ENCODE measurements at regions not wholly inside any gene's neighbourhood (a gene's known extent, or its start where the extent isn't known, plus 50 kb on each side); places are given as distances from the start of the nearest gene placed in this dataset.

- no peaks in the 10 kb centered on the region for H3K9me2 ChIP-seq (replicated peaks; ENCODE audit: control insufficient read depth, low read length)
Measured at GRCh38 chr14:51410897-51411296, 170.8 kb downstream of the TMX1 start.

GRCh38 chr14:51419685-51420084, 179.6 kb downstream of the TMX1 start:
- Histone ChIP-seq H3K9me3 (ENCODE audit: control insufficient read depth, insufficient read depth, low read length) (peaks cover 21% of the 10 kb centered on the region), H3K79me2 (ENCODE audit: control insufficient read depth, low read length) (no peaks in the 10 kb centered on the region), H3K4me1 (ENCODE audit: control insufficient read depth, low read length) (peaks cover 34% of the 10 kb centered on the region), H3K36me3 (ENCODE audit: control insufficient read depth, low read length) (no peaks in the 10 kb centered on the region; the same call in 1 of the 2 replicates), H3K27ac (ENCODE audit: low read depth, low read length) (peak overlapping the region; percentile 4; the same call in 1 of the 2 replicates), H3K27me3 (ENCODE audit: control insufficient read depth, low read length) (no peaks in the 10 kb centered on the region), H4K20me1 (ENCODE audit: control insufficient read depth, insufficient read depth, low read depth, low read length) (no peaks in the 10 kb centered on the region), H3K4me3 (ENCODE audit: low read length) (peak overlapping the region; percentile 21), H3F3A (ENCODE audit: control insufficient read depth, insufficient read depth) (peaks cover 6% of the 10 kb centered on the region; the same call in 1 of the 2 replicates), H3K9me2 (replicated peaks; ENCODE audit: control insufficient read depth, low read length) (no peaks in the 10 kb centered on the region), H3K4me2 (ENCODE audit: low read length) (no peak overlapping the region)
- TF ChIP-seq CTCF (IDR thresholded peaks at IDR 0.05; ENCODE audit: low read depth, low read length, poor library complexity, severe bottlenecking) = no peak
- TF ChIP-seq EZH2phosphoT487 (IDR thresholded peaks at IDR 0.05; ENCODE audit: borderline replicate concordance, low read length) = no peak

More at GRCh38 chr14:51410897-51411296, 170.8 kb downstream of the TMX1 start:
- no peak overlapping the region for H3K27ac ChIP-seq (ENCODE audit: low read depth, low read length)
- no peaks in the 10 kb centered on the region for H3K36me3 ChIP-seq (ENCODE audit: control insufficient read depth, low read length)
- no peak for TF ChIP-seq EZH2phosphoT487 (IDR thresholded peaks at IDR 0.05; ENCODE audit: borderline replicate concordance, low read length)
- TF ChIP-seq CTCF (IDR thresholded peaks at IDR 0.05; ENCODE audit: low read depth, low read length, poor library complexity, severe bottlenecking) = no peak
- no peaks in the 10 kb centered on the region for H3K4me1 ChIP-seq (ENCODE audit: control insufficient read depth, low read length)
- no peak overlapping the region for H3K4me3 ChIP-seq (ENCODE audit: low read length)
- H4K20me1 ChIP-seq (ENCODE audit: control insufficient read depth, insufficient read depth, low read depth, low read length) = no peaks in the 10 kb centered on the region
- no peaks in the 10 kb centered on the region for H3K9me3 ChIP-seq (ENCODE audit: control insufficient read depth, insufficient read depth, low read length)
- H3K27me3 ChIP-seq (ENCODE audit: control insufficient read depth, low read length) = no peaks in the 10 kb centered on the region
- no peaks in the 10 kb centered on the region for H3K79me2 ChIP-seq (ENCODE audit: control insufficient read depth, low read length)
- no peak overlapping the region for H3K4me2 ChIP-seq (ENCODE audit: low read length)
- no peaks in the 10 kb centered on the region for H3F3A ChIP-seq (ENCODE audit: control insufficient read depth, insufficient read depth)

- H3K27ac ChIP-seq (ENCODE audit: low read depth, low read length) = no peak overlapping the region
- H3K9me3 ChIP-seq (ENCODE audit: control insufficient read depth, insufficient read depth, low read length) = peaks cover 21% of the 10 kb centered on the region
- H3K9me2 ChIP-seq (replicated peaks; ENCODE audit: control insufficient read depth, low read length) = no peaks in the 10 kb centered on the region
- peaks cover 6% of the 10 kb centered on the region; the same call in 1 of the 2 replicates for H3F3A ChIP-seq (ENCODE audit: control insufficient read depth, insufficient read depth)
- no peaks in the 10 kb centered on the region for H3K79me2 ChIP-seq (ENCODE audit: control insufficient read depth, low read length)
- no peak overlapping the region for H3K4me3 ChIP-seq (ENCODE audit: low read length)
- H3K4me1 ChIP-seq (ENCODE audit: control insufficient read depth, low read length) = peaks cover 34% of the 10 kb centered on the region
- no peaks in the 10 kb centered on the region for H4K20me1 ChIP-seq (ENCODE audit: control insufficient read depth, insufficient read depth, low read depth, low read length)
- no peak overlapping the region for H3K4me2 ChIP-seq (ENCODE audit: low read length)
- H3K36me3 ChIP-seq (ENCODE audit: control insufficient read depth, low read length) = no peaks in the 10 kb centered on the region; the same call in 1 of the 2 replicates
- no peaks in the 10 kb centered on the region for H3K27me3 ChIP-seq (ENCODE audit: control insufficient read depth, low read length)
- no peak for TF ChIP-seq EZH2phosphoT487 (IDR thresholded peaks at IDR 0.05; ENCODE audit: borderline replicate concordance, low read length)
Measured at GRCh38 chr14:51422704-51423103, 182.7 kb downstream of the TMX1 start.

GRCh38 chr14:51424041-51424440, 184.0 kb downstream of the TMX1 start:
- Histone ChIP-seq H3K9me2 (replicated peaks; ENCODE audit: control insufficient read depth, low read length) (no peaks in the 10 kb centered on the region), H3K36me3 (ENCODE audit: control insufficient read depth, low read length) (no peaks in the 10 kb centered on the region; the same call in 1 of the 2 replicates), H3K79me2 (ENCODE audit: control insufficient read depth, low read length) (no peaks in the 10 kb centered on the region), H3F3A (ENCODE audit: control insufficient read depth, insufficient read depth) (peaks cover 6% of the 10 kb centered on the region; the same call in 1 of the 2 replicates), H3K27ac (ENCODE audit: low read depth, low read length) (no peak overlapping the region), H3K27me3 (ENCODE audit: control insufficient read depth, low read length) (no peaks in the 10 kb centered on the region), H3K4me2 (ENCODE audit: low read length) (no peak overlapping the region), H3K4me1 (ENCODE audit: control insufficient read depth, low read length) (peaks cover 39% of the 10 kb centered on the region), H3K9me3 (ENCODE audit: control insufficient read depth, insufficient read depth, low read length) (peaks cover 17% of the 10 kb centered on the region), H4K20me1 (ENCODE audit: control insufficient read depth, insufficient read depth, low read depth, low read length) (no peaks in the 10 kb centered on the region), H3K4me3 (ENCODE audit: low read length) (no peak overlapping the region)
- TF ChIP-seq EZH2phosphoT487 (IDR thresholded peaks at IDR 0.05; ENCODE audit: borderline replicate concordance, low read length) (no peak), CTCF (IDR thresholded peaks at IDR 0.05; ENCODE audit: low read depth, low read length, poor library complexity, severe bottlenecking) (no peak)

Measured in DOHH2 (cell line).